Left lobe of liver (tissue), 2 donors: ENCODE measurements at regions not wholly inside any gene's neighbourhood (a gene's known extent, or its start where the extent isn't known, plus 50 kb on each side); places are given as distances from the start of the nearest gene placed in this dataset.
"Not testable (repeated sequence)": the region's sequence is repeated elsewhere in the genome, so short reads cannot be mapped to it uniquely, and the experiment has no call there.

Experiments used
- ATAC-seq: fragments of 200-7000 bp; cut with Tn5 transposase; one replicate; pipeline ENCODE4 v1.9.1; 2020; ENCODE audit warnings: mild to moderate bottlenecking, moderate library complexity
- DNase-seq: peaks from one replicate; pipeline ENCODE4 v3.0.0-alpha.2; 2020; ENCODE audit warnings: low spot score
- donor health status: DM: no; HTN: no; CAD: no; lungs with moderate emphysema.
- donor health status: DM: no; HTN: yes; CAD: no.

GRCh38 chr5:152527358-152528052 is 122.4 kb upstream of the NMUR2 start:
- ATAC-seq (no peak), DNase-seq (no peak)

GRCh38 chr5:152529440-152529839 is 124.4 kb upstream of the NMUR2 start:
- DNase-seq (no peak), ATAC-seq (no peak)

DNA sequence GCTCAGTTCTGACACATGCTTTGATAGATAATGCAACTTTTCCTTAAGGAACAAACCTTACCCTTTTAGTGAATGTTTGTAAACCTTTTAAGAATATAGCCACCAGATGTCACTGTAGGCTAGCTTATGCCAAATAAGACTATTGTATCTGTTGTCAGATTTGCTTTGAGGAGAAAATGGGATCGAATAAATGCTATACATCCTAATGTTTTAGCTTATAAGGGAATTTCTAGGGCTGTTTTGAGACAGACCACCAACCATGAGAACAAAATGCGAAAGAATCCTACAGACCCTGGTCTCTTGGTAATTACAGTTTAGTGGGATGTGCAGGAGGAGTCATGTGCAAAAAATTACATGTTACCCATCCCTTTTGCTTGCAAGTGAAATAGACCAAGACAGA is 127.6 kb upstream of the NMUR2 start:
- peak; percentile 76 for ATAC-seq
- DNase-seq = no peak

- no peak for DNase-seq
- ATAC-seq = no peak
These were observed 129.6 kb upstream of the NMUR2 start for GRCh38 chr5:152534641-152535040.

DNA sequence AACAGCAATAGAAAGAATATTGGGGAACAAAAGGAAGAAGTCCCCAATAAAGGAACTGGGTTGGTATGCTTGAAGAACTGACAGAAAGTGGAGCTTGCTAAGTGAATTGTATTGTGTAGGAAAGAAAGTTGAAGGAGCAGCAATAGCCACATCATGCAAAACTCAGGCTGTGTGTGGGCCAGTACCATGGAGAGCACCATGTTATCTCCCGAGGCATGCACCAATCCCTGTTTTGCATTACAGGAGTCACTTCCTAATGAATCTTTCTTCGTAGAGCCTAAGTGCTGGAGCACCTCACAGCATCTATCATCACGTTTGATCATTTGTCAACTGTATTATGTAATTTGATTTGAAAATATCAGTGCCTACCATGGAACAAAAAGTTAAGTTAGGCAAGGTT is 137.7 kb upstream of the NMUR2 start:
- DNase-seq = no peak

DNA sequence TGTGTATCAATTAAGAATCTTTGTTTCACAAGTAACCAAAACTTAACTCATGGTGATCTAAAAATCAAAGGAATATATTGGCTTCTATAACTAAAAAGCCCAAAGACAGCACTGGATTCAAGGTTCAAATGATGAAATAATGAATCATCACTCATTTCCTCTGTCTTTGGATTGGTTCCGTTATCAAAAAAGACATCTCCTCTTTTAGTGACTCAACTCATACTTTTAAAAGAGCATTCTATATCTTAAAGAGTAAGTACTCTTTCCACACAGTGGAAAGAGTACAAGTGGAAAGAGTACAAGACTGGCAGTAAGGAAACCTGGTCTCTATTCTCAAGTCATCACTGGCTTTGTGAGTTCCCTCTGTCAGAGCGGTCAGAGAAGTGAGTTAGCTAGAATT is 141.4 kb upstream of the NMUR2 start:
- DNase-seq (no peak), ATAC-seq (no peak)

More for the DNA sequence above, 137.7 kb upstream of the NMUR2 start:
- ATAC-seq = peak; percentile 33

DNA sequence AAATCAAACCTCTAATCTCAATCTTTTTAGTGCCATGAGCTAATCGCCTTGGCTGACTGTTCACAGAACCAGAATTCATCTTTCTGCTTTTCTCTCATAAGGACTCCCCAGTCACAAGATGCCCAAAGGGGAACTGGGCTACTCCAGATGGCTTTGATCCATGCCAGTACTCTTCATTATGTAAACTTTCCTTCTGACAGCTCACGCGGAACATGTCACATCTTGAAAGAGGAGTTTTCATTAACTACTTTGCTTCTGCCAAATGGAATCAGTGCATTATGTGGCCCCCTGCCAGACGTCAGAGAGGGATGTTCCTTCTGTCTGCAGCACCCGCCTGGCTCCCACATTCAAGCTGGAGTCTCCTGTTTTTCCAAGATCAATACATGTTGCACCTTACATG is 142.1 kb upstream of the NMUR2 start:
- ATAC-seq (no peak), DNase-seq (no peak)

DNA sequence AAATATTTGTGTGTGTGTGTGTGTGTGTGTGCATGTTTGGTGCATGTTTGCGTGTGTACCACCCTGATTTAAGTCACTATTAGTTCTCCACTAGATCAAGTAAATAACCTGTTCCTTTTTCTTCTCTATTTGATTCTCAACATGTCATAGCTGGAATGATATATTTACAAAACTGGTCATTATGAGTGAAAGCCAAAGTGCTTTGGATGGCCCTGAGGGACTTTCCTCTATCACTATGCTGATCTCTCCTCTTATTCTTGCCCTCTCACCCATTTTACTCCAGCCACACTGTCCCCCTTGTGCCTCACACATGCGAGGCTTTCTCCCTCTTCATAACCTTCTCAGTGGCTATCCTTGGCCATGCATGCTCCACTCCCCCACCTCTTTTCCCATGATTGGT is 144.6 kb upstream of the NMUR2 start:
- ATAC-seq = no peak

DNA sequence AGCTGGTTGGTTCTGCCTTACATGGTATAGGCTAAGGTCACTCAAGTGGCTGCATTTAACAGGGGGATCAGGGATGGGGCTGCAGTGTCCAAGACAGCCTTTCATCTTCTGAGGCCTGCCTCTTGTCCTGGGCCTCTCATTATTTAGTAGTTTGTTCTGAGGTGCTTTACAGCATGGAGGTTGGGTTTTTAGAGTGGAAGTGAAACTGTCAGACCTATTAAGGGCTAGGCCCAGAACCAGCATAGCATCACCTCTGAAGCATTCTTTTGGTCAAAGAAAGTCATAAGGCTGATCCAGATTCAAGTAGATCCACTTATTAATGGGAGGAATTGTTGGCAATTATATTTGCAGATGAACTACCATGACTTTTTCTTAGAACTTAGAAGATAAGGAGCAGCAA is 146.0 kb upstream of the NMUR2 start:
- ATAC-seq (no peak), DNase-seq (no peak)

More for the DNA sequence above, 144.6 kb upstream of the NMUR2 start:
- DNase-seq = no peak

DNA sequence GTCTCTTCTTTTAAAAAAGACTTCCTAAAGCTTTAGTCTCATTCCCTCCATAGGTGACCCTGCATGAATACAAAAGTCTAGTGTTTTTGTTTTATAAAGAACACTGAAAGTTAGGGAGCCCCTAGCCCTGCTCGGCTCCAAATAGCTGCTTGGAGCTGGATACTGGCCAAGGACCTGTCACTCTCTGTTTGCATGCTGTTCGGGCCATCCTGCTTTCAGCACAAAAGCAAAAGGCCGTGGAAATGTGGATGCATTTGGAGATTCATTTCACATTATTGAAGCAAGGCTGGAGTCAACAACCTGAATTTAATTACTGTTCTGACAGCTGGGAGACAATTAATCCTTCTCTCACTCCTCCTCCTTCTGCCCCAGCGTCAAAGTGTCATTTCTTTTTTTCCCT is 151.7 kb upstream of the NMUR2 start:
- ATAC-seq = no peak
- no peak for DNase-seq

DNA sequence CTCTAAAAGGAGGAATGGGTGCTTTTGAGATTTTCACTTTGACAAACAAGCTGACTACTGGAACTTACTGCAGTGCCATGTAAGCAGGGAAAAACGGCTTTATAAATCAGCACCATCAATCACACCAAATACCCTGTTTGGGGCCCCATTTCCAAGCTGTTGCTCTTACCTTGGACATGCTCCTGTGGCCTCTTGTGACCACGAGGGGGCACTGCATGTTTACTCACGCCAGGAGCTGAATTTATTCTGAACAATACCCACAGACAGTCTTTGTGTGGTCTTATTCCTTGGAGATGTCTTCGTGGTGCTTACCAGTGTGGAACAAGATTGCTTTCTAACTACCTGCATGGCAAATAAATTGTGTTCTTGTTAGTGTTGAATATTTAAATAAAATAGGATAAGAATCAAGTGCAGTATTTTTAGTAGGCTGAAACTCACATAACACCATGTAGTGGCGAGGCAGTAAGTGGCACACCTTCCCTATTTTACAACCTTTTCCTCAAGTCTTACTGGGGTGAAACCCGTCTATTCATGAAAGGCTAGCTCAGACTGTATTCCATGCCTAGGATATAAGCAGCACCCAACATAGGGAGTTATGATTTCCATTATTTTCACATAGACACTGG is 155.5 kb upstream of the NMUR2 start:
- DNase-seq = peak; percentile 67
- ATAC-seq = peak; percentile 95

- no peak for DNase-seq
- ATAC-seq = no peak
These were observed 162.9 kb upstream of the NMUR2 start for GRCh38 chr5:152568016-152568415.

DNA sequence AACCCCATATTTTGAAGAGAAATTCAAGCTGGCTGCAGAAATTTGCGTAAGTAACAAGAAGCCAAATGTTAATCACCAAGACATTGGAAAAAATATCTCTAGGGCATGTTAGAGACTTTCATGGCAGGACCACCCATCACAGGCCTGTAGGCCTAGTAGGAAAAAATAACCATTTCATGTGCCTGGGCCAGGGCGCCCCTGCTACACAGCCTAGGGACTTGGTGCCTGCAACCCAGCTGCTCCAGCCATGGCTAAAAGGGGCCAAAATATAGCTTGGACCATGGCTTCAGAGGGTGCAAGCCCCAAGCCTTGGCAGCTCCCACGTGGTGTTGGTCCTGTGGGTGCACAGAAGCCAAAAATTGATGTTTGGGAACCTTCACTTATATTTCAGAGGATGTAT is 167.7 kb upstream of the NMUR2 start:
- DNase-seq (no peak), ATAC-seq (no peak)

DNA sequence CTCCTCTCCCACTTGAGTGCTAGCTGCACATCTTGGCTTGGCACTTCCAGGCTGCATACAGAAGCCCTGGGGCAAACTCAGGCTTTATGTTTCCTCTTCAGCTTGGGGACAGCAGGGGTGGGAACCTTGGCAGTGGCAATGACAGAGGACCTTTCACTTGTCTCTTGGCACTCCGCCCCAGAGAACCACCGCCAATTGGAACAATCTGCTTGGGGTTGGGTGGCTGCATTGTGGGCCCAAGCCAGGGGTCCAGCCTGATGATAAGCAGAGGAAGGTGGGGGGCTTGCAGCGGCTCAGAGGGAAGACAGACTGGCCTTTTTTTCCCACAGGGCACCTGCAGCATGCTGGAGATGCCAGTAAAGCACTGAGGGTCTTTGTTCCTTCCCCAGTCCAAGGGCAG is 179.0 kb upstream of the NMUR2 start:
- no peak for DNase-seq
- no peak for ATAC-seq

DNA sequence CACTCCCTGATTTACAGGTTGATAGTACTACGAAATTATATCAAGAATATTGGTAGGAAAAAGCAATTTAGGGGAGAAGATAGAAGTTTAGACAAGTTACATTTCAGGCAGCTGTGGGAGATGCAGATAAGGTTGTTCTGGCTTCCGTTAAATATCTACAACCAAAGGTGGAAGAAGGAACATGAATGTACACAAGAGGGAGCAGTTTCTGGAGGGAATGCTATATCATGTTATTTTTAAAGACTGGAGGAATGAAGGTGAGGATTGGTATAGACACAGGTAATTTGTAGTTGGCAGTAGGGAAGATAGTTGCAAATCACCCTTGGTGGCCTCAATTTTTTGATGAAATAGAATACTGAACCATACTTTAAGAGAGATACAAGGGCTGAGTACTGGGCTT is 187.3 kb upstream of the NMUR2 start:
- ATAC-seq = no peak
- DNase-seq = no peak

GRCh38 chr5:152593388-152593787 is 188.3 kb upstream of the NMUR2 start:
- DNase-seq = no peak
- peak; percentile 43 for ATAC-seq

- ATAC-seq (no peak), DNase-seq (no peak)
These were observed 190.3 kb upstream of the NMUR2 start for GRCh38 chr5:152595405-152595804.

- ATAC-seq = no peak
These were observed 194.0 kb upstream of the NMUR2 start for GRCh38 chr5:152599096-152599495.

DNA sequence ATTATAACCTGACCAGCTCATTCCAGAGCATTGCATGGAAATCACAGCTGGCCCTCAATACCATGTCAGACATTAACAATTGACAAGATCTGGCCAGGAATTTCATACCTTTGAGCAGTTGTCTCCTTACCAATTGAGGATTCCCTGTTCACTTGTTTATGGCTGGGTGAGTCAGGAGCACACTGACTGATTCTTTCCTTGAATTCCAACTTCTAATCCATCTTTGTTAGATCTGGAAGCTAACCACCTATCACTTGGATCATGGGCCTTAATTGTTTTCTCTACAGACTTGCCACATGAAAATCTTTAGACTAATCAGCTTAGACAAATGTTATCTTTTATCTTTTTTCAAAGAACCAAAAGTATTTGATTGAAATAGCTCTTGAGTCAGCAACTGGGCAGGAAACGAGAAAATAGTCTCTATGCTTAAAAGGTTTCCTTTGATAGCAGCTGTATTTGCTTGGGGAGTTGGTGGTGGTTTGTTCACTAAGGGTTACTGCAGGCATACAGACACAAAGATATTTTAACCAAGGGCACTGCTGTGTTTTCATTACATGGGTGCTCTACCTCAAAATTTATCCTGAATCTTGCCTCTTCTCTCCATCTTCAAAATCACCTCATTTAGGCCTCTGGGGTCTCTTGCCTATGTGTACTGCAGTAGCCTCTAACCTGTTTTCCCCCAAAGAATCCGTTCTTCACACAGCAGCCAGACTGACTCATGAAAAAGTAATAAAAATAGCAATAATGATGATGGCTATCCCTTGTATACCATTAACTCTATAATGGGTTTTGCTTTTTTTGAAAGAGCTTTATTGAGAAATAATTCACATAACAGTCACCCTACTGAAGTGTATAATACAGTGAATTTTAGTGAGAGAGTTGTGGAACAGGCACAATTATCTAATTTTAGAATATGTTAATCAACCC is 197.0 kb upstream of the NMUR2 start:
- ATAC-seq (no peak), DNase-seq (no peak)

More at GRCh38 chr5:152599096-152599495, 194.0 kb upstream of the NMUR2 start:
- DNase-seq = no peak

- not testable (repeated sequence) for DNase-seq, ATAC-seq
These were observed 201.0 kb upstream of the NMUR2 start for GRCh38 chr5:152606050-152606449.

DNA sequence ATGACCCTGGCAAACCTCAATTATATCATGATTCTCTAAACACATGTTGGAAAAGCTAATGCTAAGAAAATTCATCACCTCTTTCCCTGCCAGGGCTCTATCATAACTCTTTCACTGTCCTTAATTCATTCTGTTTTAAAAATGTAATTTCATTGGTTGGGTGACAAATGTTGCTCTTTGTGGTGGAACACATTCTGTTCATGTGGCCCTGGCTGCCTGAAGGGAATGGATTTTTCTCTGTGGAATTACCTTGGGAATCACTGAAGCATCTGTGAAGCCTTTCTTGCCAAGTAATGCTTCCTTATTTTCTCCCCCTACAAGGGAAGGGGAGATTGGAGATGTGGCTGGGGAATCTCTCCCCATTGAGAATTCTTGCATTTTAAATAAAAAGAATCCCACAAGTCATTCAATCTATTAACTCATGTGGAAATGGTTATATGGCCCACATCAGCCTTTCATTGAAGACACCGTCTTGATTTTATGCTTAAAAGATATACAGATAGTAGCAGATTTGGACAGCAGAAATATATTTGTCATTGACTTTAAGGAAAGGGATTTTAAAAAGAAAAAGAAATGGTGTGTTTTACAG is 201.8 kb upstream of the NMUR2 start:
- ATAC-seq = no peak
- no peak for DNase-seq
